Aorta (tissue), 5 donors: ENCODE measurements at regions not wholly inside any gene's neighbourhood (a gene's known extent, or its start where the extent isn't known, plus 50 kb on each side); places are given as distances from the start of the nearest gene placed in this dataset.

ENCODE experiments used
- ATAC-seq: fragments of 200-7000 bp; cut with Tn5 transposase; one replicate; pipeline ENCODE4 v1.9.1; 2022; ENCODE audit warnings: moderate library complexity; ENCODE audit not compliant: low FRiP score
- DNase-seq, 2 donors: peaks; one replicate each; pipeline ENCODE4 v3.0.0-alpha.2; 2020
- H3K27ac ChIP-seq, 2 donors: one replicate each; pipeline ENCODE4 v1.5.1; 2013; ENCODE audit warnings: low read length in 2 of 2, mild to moderate bottlenecking in 2 of 2, moderate library complexity in 2 of 2, control low read depth in 1 of 2, inconsistent platforms in 1 of 2, low read depth in 1 of 2
- H3K27me3 ChIP-seq, 2 donors: one replicate each; pipeline ENCODE4 v1.6.1; 2013; ENCODE audit warnings: control low read depth in 1 of 2, low read length in 1 of 2, mild to moderate bottlenecking in 1 of 2, moderate library complexity in 1 of 2; ENCODE audit not compliant: insufficient read depth in 2 of 2, control insufficient read depth in 1 of 2
- H3K36me3 ChIP-seq, 2 donors: one replicate each; pipeline ENCODE4 v1.6.1; 2013; ENCODE audit warnings: control low read depth in 1 of 2, low read length in 1 of 2, mild to moderate bottlenecking in 1 of 2; ENCODE audit not compliant: insufficient read depth in 2 of 2, control insufficient read depth in 1 of 2
- H3K4me1 ChIP-seq, 2 donors: one replicate each; pipeline ENCODE4 v1.6.1; 2013; ENCODE audit warnings: low read length in 2 of 2, control low read depth in 1 of 2, mild to moderate bottlenecking in 1 of 2, moderate library complexity in 1 of 2; ENCODE audit not compliant: insufficient read depth in 2 of 2, control insufficient read depth in 1 of 2
- H3K4me3 ChIP-seq, 2 donors: one replicate each; pipeline ENCODE4 v1.5.1; 2013; ENCODE audit warnings: low read length in 2 of 2, control low read depth in 1 of 2, mild to moderate bottlenecking in 1 of 2
- H3K9me3 ChIP-seq: one replicate; pipeline ENCODE4 v1.6.1; 2013; ENCODE audit warnings: mild to moderate bottlenecking, low read length; ENCODE audit not compliant: control insufficient read depth
- WGBS, 2 donors: extraction: QIAGEN DNeasy Blood & Tissue Kit; methylation state at CpG; one replicate each; pipeline ENCODE4 v1.1.7; 2013; 5-methylcytosine and 5-hydroxymethylcytosine counted together
- intact Hi-C, 2 donors: fragments of 100-400 bp; cut with DNase I; formaldehyde crosslinking; loops; one replicate each; pipeline versions ENCODE4 v1.14.2 to v1.15.0; 2022
- donor health status: healthy with polysubstance abuse.
- donor health status: Bipolar disorder and iron deficiency.
- donor health status: DM: no; HTN: no; CAD: no.
- donor health status: DM: no; HTN: no; CAD: no.
- donor health status: DM: yes; HTN: yes; CAD: no.

DNA sequence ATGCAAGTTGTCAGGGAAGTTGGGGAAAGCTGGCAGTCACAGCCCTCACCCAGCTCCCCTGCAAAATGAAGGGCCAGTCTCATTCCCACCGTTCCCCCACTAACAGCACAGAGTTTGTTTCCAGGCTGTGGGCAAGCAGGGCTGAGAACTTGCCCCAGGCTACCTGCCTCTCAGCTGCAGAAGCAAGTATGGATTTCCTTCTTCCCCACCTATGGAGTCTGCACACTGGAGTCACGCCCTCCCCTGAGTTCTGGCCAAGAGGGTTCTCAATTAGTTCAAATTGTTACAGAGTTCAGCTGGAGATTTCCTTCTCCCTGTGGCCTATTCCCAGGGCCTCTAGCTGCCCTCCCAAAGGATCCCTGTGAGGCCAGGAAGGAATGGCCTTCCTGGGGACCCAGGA is 90.1 kb upstream of the ATP11B start:
- Histone ChIP-seq H3K36me3 (no peaks in the 10 kb centered on the region), H3K9me3 (peaks cover 2% of the 10 kb centered on the region), H3K27me3 (no peaks in the 10 kb centered on the region), H3K27ac (no peak overlapping the region), H3K4me1 (no peaks in the 10 kb centered on the region), H3K4me3 (no peak overlapping the region)
- ATAC-seq (no peak), DNase-seq (no peak)
- WGBS, 2 donors, result 85 to 87% methylated on average over 2 of the region's 2 CpGs
- intact Hi-C loops, result no loop called here

DNA sequence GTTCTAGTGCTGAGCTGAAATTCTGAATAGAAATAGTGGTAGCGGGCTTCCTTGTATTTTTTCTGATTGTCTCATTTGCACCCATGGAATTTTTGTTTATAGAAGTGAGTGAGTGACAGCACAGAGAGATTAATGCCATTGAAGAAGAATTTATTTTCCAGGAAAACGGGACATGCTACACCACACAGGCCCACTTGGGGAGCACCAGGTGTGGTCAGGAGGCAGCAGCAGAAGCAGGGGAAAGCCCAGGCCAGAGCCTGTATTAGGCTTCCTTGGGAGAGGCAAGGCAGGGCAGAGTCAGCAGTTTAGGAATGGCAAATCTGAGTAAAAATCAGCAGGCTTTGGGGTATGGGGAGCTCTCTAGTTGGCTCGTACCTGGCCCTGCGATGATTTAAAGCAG is 88.4 kb upstream of the ATP11B start:
- intact Hi-C loops, result no loop called here
- DNase-seq (no peak), ATAC-seq (no peak)
- H3K36me3 ChIP-seq, result no peaks in the 10 kb centered on the region
- no peaks in the 10 kb centered on the region for H3K27me3 ChIP-seq
- no peaks in the 10 kb centered on the region for H3K4me1 ChIP-seq
- no peak overlapping the region for H3K27ac ChIP-seq
- peaks cover 2% of the 10 kb centered on the region for H3K9me3 ChIP-seq
- H3K4me3 ChIP-seq, result no peak overlapping the region
- whole genome bisulfite sequencing, 2 donors, result 74 to 82% methylated on average over 4 of the region's 4 CpGs

DNA sequence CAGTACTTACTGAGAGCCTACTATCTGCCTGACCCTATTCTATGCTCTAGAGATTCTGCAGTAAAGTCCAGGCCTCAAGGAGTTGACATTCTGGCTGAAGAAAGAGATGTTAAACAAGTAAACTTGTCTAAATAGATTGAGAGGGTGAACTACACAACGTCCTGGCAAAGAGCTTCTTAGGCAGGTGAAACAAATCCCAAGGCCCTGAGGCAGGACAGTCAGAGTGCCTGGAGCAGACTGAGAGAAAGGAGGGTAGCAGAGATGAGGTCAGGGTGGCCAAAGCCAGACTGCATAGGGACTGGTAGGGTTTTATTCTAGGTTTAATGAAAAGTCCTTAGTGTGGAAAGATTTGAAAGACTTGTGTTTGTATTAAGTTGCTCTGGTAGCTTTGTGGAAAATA is 84.5 kb upstream of the ATP11B start:
- whole genome bisulfite sequencing, 2 donors, result 56 to 61% methylated on average over 1 of the region's 1 CpG
- ATAC-seq (no peak), DNase-seq (no peak)
- intact Hi-C loops, result no loop called here
- Histone ChIP-seq H3K9me3 (no peaks in the 10 kb centered on the region), H3K36me3 (no peaks in the 10 kb centered on the region), H3K4me1 (no peaks in the 10 kb centered on the region), H3K27ac (no peak overlapping the region), H3K4me3 (no peak overlapping the region), H3K27me3 (no peaks in the 10 kb centered on the region)

DNA sequence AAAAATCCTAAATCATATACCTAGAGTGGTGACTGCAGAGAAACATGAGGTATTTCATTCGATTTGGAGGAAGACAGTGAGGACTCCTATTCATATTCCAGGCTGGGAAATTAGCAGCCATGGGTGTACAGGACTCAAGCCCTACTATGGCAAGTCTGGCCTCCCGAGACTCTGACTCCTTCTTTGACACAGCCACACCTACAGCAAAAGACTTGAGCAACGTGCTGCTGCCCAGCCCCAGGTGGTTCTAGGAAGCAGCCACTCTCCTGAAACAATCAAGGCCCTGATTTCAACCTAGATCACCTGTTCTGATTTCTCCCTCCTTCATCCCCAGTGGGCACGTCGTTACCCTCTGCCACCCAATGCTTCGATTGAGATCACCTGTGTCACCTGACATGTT is 84.0 kb upstream of the ATP11B start:
- no peak for DNase-seq
- Histone ChIP-seq H3K36me3 (no peaks in the 10 kb centered on the region), H3K27ac (no peak overlapping the region), H3K27me3 (no peaks in the 10 kb centered on the region), H3K9me3 (no peaks in the 10 kb centered on the region), H3K4me3 (no peak overlapping the region), H3K4me1 (no peaks in the 10 kb centered on the region)
- 89 to 93% methylated on average over 6 of the region's 6 CpGs for WGBS, 2 donors
- intact Hi-C loops, result no loop called here
- ATAC-seq, result no peak

DNA sequence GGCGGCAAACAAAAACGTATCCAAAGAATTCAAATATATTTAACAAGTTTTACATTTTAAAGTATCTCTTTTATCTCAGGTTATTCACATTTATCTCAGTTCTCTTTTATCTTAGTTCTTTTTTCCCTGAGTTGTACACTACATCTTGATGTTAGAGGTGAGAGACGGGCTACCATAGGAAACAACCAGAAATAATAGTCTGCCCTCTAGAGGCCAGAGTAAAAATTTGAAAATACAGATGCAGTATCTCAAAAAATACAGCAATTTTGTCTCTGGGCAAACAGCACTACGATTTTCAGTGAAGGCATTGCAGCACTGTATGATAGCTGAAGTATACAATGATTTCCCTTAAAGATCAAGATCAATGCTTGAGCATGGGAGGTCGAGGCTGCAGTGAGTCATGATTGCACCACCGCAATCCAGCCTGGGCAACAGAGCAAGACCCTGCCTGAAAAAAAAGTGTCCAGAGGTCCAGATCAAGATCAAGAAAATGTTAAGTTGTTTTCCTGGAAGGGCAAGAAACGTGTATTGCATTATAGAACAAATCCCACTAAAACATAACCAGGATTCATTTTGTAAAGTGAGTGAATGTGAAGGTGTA is 82.6 kb upstream of the ATP11B start:
- intact Hi-C loops, result loop anchor here (5.0 to 10.0 kb wide), 2 partner anchors 84 to 127 kb away; partner anchors contain the start of gene ATP11B (in 1 of the 2)
- Histone ChIP-seq H3K4me1 (no peaks in the 10 kb centered on the region), H3K9me3 (no peaks in the 10 kb centered on the region), H3K27me3 (no peaks in the 10 kb centered on the region), H3K27ac (no peak overlapping the region), H3K36me3 (no peaks in the 10 kb centered on the region), H3K4me3 (no peak overlapping the region)
- ATAC-seq, result no peak
- WGBS, 2 donors, result 41 to 43% methylated on average over 7 of the region's 7 CpGs
- DNase-seq, result no peak

DNA sequence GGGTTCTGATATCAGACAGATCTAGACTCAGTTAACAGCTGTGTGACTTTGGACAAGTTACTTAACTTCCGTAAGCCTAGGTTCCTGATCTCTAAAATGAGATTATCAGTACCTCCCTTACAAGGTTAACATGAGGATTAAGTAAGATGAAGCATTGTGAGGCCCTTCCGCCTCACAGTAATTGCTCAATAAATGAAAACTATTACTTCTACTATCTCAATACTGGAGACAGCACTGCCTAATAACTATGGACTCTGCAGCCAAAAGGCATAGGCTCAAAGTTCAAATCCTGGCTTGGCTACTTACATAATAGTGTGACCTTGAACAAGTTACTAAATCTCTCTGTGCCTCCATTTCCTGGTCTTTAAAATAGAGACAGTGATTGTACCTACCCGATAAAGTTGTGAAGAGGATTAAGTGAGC is 82.0 kb upstream of the ATP11B start:
- DNase-seq (no peak), ATAC-seq (no peak)
- H3K4me3 ChIP-seq, result no peak overlapping the region
- no peak overlapping the region for H3K27ac ChIP-seq
- intact Hi-C loops, result loop anchor here (5.0 to 10.0 kb wide), 2 partner anchors 84 to 126 kb away; partner anchors contain the start of gene ATP11B (in 1 of the 2)
- no peaks in the 10 kb centered on the region for H3K9me3 ChIP-seq
- no peaks in the 10 kb centered on the region for H3K36me3 ChIP-seq
- H3K4me1 ChIP-seq, result no peaks in the 10 kb centered on the region
- no peaks in the 10 kb centered on the region for H3K27me3 ChIP-seq
- 87 to 96% methylated on average over 3 of the region's 3 CpGs for WGBS, 2 donors

DNA sequence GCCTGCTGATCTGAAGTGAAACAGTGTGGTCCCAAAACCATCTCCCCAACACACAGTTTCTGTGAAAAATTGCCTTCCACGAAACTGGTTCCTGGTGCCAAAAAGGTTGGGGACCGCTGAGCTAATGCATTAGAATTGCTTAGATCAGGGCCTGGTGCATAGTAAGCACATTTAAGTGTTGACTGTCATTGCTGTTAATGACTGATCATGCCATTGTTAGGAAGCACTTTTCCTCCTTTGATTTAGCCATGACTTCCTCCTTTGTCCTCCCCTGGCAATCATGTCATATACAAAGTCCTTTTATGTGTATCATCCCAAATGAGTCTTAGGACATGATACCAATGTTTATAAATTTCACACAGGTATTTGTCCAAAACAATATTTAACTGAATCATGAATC is 81.5 kb upstream of the ATP11B start:
- Histone ChIP-seq H3K27me3 (no peaks in the 10 kb centered on the region), H3K9me3 (no peaks in the 10 kb centered on the region), H3K27ac (no peak overlapping the region), H3K4me1 (no peaks in the 10 kb centered on the region), H3K36me3 (no peaks in the 10 kb centered on the region), H3K4me3 (no peak overlapping the region)
- 85 to 89% methylated on average over 2 of the region's 2 CpGs for WGBS, 2 donors
- no peak for ATAC-seq
- DNase-seq, result no peak
- intact Hi-C loops, result loop anchor here (5.0 to 10.0 kb wide), 2 partner anchors 83 to 125 kb away; partner anchors contain the start of gene ATP11B (in 1 of the 2)

DNA sequence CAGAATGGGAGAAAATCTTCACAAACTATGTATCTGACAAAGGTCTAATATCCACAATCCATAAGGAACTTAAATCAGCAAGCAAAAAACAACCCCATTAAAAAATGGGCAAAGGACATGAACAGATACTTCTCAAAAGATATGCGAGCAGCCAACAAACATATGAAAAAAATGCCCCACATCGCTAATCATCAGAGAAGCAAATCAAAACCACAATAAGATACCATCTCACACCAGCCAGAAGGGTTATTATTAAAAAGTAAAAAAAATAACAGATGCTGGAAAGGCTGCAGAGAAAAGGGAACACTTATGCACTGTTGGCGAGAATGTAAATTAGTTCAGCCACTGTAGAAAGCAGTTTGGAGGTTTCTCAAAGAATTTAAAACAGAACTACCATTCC is 80.2 kb upstream of the ATP11B start:
- Histone ChIP-seq H3K27me3 (no peaks in the 10 kb centered on the region), H3K36me3 (no peaks in the 10 kb centered on the region), H3K27ac (no peak overlapping the region), H3K4me1 (no peaks in the 10 kb centered on the region), H3K9me3 (no peaks in the 10 kb centered on the region), H3K4me3 (no peak overlapping the region)
- WGBS, 2 donors, result 88 to 89% methylated on average over 3 of the region's 3 CpGs
- no peak for ATAC-seq
- intact Hi-C loops, result loop anchor here (5.0 to 10.0 kb wide), 2 partner anchors 82 to 124 kb away; partner anchors contain the start of gene ATP11B (in 1 of the 2)
- DNase-seq, result no peak

DNA sequence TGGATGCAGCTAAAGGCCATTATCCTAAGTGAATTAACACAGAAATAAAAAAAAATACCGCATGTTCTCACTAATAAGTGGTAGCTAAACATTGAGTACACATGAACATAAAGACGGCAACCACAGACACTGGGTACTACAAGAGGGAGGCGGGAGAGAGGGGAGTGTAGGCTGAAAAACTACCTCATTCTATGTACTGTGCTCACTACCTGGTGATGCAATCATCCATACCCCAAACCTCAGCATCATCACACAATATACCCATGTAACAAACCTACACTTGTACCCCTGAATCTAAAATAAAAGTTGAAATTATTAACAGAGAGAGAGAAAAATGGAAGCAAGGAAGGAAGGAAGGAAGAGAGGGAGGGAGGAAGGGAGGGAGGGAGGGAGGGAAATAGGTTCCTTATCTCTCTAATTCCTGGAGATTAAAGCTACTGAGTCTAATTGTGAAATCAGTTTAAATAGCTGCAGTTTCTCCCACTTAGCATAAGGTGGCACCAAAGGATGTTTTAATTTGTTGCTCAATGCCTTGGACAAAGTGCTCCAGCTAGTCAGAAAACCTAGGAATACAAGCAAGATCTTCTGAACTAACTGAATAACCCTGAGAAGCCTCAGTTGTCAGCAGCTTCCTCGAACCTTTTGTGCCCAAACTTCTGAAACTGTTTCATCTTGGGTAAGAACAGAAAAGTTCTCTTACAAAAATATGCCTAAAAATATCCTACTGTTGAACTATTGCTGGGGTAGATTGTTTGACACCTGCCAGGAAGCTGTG is 79.4 kb upstream of the ATP11B start:
- H3K9me3 ChIP-seq, result no peaks in the 10 kb centered on the region
- DNase-seq, result no peak
- H3K27me3 ChIP-seq, result no peaks in the 10 kb centered on the region
- peak; percentile 76 for ATAC-seq
- intact Hi-C loops, result loop anchor here (2.0 to 10.0 kb wide), 3 partner anchors 81 to 123 kb away; partner anchors contain the start of gene ATP11B (in 1 of the 2)
- H3K27ac ChIP-seq, result no peak overlapping the region
- no peaks in the 10 kb centered on the region for H3K4me1 ChIP-seq
- no peak overlapping the region for H3K4me3 ChIP-seq
- H3K36me3 ChIP-seq, result no peaks in the 10 kb centered on the region
- WGBS, 2 donors, result 42 to 61% methylated on average over 3 to 4 of the region's 4 CpGs
